Smooth muscle cell (in vitro differentiated cells): ENCODE measurements at regions not wholly inside any gene's neighbourhood (a gene's known extent, or its start where the extent isn't known, plus 50 kb on each side); places are given as distances from the start of the nearest gene placed in this dataset.

Experiments
- DNase-seq: peaks from one replicate; lab custom pipeline; 2025; ENCODE audit not compliant: unreplicated experiment; lab: John Stamatoyannopoulos, UW
- H2AFZ ChIP-seq: fragments of 200-600 bp; sonication (generic); 2 replicates; pipeline ENCODE4 v1.6.0; 2016; ENCODE audit warnings: antibody characterized with exemption, low read depth, mild to moderate bottlenecking
- H3F3A ChIP-seq: fragments of 200-600 bp; sonication (generic); 2 replicates; pipeline ENCODE4 v1.6.0; 2017; ENCODE audit warnings: antibody characterized with exemption, low read depth
- H3K27ac ChIP-seq: fragments of 200-600 bp; sonication (generic); 2 replicates; pipeline ENCODE4 v1.5.1; 2016; ENCODE audit warnings: low read depth, mild to moderate bottlenecking
- H3K27me3 ChIP-seq: fragments of 200-600 bp; sonication (generic); 2 replicates; pipeline ENCODE4 v1.6.1; 2016; ENCODE audit warnings: low read depth, mild to moderate bottlenecking
- H3K36me3 ChIP-seq: fragments of 200-600 bp; sonication (generic); 2 replicates; pipeline ENCODE4 v1.5.1; 2016; ENCODE audit warnings: low read depth
- H3K4me1 ChIP-seq: fragments of 200-600 bp; sonication (generic); 2 replicates; pipeline ENCODE4 v1.5.1; 2016; ENCODE audit warnings: low read depth
- H3K4me2 ChIP-seq: fragments of 200-600 bp; sonication (generic); 2 replicates; pipeline ENCODE4 v1.6.0; 2016; ENCODE audit warnings: mild to moderate bottlenecking
- H3K4me3 ChIP-seq: fragments of 200-600 bp; sonication (generic); 2 replicates; pipeline ENCODE4 v1.5.1; 2016; ENCODE audit warnings: mild to moderate bottlenecking
- H3K79me2 ChIP-seq: fragments of 200-600 bp; sonication (generic); 2 replicates; pipeline ENCODE4 v1.6.0; 2016; ENCODE audit warnings: low read depth, mild to moderate bottlenecking
- H3K9ac ChIP-seq: fragments of 200-600 bp; sonication (generic); 2 replicates; pipeline ENCODE4 v1.6.0; 2016; ENCODE audit warnings: low read depth
- H3K9me3 ChIP-seq: fragments of 200-600 bp; sonication (generic); replicated peaks from 2 replicates; pipeline ENCODE4 v1.5.1; 2016; ENCODE audit warnings: low read depth
- H4K20me1 ChIP-seq: fragments of 200-600 bp; sonication (generic); 2 replicates; pipeline ENCODE4 v1.6.0; 2016; ENCODE audit warnings: low read depth
- WGBS: methylation state at CpG from one replicate; pipeline ENCODE4 v1.1.7; 2016; ENCODE audit warnings: low lambda C conversion rate; 5-methylcytosine and 5-hydroxymethylcytosine counted together
- TF ChIP-seq, protein P1 (sequence below): fragments of 200-600 bp; sonication (generic); IDR thresholded peaks from 2 replicates; pipeline ENCODE4 v1.5.1; 2017; ENCODE audit warnings: borderline replicate concordance, mild to moderate bottlenecking, antibody characterized with exemption; ENCODE audit not compliant: insufficient read depth, poor library complexity, severe bottlenecking

DNA sequence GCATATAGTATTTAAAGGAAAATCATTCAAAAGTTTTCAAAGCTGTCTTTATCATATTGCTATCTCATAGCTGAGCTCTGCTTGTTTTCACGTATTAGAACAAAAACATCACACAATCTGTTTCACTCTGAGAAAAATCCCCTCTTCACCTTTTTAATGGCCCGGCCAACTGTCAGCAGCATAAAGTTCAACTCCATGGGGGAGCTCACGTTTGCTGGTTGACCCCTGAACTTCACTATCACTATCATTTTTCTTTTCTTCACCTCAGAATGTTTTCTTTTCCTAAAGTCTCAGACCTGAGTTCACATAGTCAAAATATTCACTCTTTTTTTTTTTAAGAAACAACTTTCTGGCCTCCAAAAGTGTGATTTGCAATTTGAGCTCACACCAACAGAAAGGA is 374.4 kb upstream of the MARCKS start:
- no peaks in the 10 kb centered on the region for H3K79me2 ChIP-seq
- 80% methylated on average over 3 of the region's 3 CpGs for WGBS
- no peaks in the 10 kb centered on the region for H3K36me3 ChIP-seq
- no peak overlapping the region for H3K4me3 ChIP-seq
- no peaks in the 10 kb centered on the region for H3K4me1 ChIP-seq
- TF ChIP-seq, protein P1, sequence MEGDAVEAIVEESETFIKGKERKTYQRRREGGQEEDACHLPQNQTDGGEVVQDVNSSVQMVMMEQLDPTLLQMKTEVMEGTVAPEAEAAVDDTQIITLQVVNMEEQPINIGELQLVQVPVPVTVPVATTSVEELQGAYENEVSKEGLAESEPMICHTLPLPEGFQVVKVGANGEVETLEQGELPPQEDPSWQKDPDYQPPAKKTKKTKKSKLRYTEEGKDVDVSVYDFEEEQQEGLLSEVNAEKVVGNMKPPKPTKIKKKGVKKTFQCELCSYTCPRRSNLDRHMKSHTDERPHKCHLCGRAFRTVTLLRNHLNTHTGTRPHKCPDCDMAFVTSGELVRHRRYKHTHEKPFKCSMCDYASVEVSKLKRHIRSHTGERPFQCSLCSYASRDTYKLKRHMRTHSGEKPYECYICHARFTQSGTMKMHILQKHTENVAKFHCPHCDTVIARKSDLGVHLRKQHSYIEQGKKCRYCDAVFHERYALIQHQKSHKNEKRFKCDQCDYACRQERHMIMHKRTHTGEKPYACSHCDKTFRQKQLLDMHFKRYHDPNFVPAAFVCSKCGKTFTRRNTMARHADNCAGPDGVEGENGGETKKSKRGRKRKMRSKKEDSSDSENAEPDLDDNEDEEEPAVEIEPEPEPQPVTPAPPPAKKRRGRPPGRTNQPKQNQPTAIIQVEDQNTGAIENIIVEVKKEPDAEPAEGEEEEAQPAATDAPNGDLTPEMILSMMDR = no peak
- DNase-seq = no peak
- H4K20me1 ChIP-seq = no peaks in the 10 kb centered on the region
- H3K9ac ChIP-seq = no peak overlapping the region
- no peak overlapping the region for H2AFZ ChIP-seq
- no peaks in the 10 kb centered on the region for H3F3A ChIP-seq
- H3K4me2 ChIP-seq = no peak overlapping the region
- H3K27me3 ChIP-seq = no peaks in the 10 kb centered on the region
- H3K27ac ChIP-seq = no peak overlapping the region
- H3K9me3 ChIP-seq = no peaks in the 10 kb centered on the region

DNA sequence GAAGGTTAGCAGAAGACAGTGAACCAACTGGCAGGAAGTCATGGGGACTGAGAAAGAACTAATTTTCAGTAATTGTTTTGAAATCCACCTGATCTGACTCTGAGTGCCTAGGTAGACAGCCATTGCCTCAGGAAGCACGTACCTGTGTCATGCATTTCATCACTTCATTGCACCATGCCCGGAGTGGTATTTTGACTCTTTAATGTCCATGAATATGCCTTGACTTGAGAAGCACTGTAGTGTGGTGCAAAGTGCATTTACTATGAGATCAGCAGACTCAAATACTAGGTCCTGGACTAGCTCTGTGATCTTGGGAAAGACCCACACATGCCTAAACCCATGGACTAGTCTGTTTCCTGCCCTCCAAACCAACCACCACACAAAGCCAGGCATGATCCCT is 370.9 kb upstream of the MARCKS start:
- Histone ChIP-seq H3K79me2 (no peaks in the 10 kb centered on the region), H3K9ac (no peak overlapping the region), H2AFZ (no peak overlapping the region), H3K4me1 (no peaks in the 10 kb centered on the region), H3K4me2 (no peak overlapping the region), H3K36me3 (no peaks in the 10 kb centered on the region), H3K9me3 (no peaks in the 10 kb centered on the region), H3K27me3 (no peaks in the 10 kb centered on the region), H4K20me1 (no peaks in the 10 kb centered on the region), H3F3A (no peaks in the 10 kb centered on the region), H3K27ac (no peak overlapping the region), H3K4me3 (no peak overlapping the region)
- 89% methylated on average over 2 of the region's 2 CpGs for WGBS
- TF ChIP-seq, protein P1 = no peak
- DNase-seq = no peak

DNA sequence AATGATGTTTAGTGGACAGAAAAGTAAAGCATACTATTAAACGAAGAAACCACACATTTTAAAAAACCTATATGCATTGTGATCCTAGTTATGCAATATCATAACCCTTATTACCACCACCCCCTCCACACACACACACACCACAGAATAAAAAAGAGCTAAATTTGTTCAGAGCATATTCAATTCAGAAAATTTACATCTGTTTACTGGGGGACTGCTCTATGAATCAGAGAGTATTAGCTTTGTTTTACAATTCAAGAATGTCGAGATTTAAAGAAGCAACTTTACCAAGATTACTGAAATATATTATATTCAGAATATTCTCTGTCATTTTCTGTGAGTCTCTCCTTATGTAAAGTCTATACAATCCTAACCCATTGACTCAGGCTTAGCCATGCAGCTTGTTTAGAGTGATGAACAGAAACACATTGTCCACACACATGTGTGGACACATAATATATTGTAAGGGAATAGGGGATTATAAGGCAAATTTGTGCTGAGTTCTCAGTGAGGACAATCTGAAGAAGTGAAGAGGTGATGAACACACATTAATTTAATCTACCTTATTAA is 369.6 kb upstream of the MARCKS start:
- peak overlapping the region; percentile 4 for H2AFZ ChIP-seq
- no peak for DNase-seq
- H3K79me2 ChIP-seq = no peaks in the 10 kb centered on the region
- no peaks in the 10 kb centered on the region for H3K4me1 ChIP-seq
- TF ChIP-seq, protein P1 = no peak
- WGBS = 78% methylated on average over 2 of the region's 2 CpGs
- H3K27me3 ChIP-seq = no peaks in the 10 kb centered on the region
- no peak overlapping the region for H3K4me3 ChIP-seq
- H4K20me1 ChIP-seq = no peaks in the 10 kb centered on the region
- H3K27ac ChIP-seq = no peak overlapping the region
- no peak overlapping the region for H3K4me2 ChIP-seq
- H3F3A ChIP-seq = no peaks in the 10 kb centered on the region
- no peaks in the 10 kb centered on the region for H3K9me3 ChIP-seq
- H3K9ac ChIP-seq = no peak overlapping the region
- H3K36me3 ChIP-seq = no peaks in the 10 kb centered on the region

DNA sequence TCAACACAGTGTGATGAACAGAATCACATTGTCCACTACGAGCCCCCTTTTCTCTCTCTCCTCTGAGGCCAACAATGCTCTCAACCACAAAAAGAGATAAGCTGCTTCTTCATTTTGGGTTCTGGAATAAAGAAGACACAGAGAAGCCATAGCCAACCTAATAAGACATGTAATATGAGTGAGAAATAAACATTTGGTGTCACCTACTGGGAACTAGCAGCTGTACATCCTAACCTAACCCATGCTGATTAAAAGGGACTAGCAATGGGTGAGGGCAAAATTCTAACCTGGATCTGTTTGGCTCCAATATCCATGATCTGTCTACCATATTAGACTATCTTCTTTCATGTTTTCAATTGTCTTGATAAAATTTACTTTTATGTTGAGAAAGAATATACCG is 369.1 kb upstream of the MARCKS start:
- no peak for DNase-seq
- Histone ChIP-seq H3K79me2 (no peaks in the 10 kb centered on the region), H4K20me1 (no peaks in the 10 kb centered on the region), H3K27ac (no peak overlapping the region), H3K27me3 (no peaks in the 10 kb centered on the region), H3K36me3 (no peaks in the 10 kb centered on the region), H3K9ac (no peak overlapping the region), H3K4me1 (no peaks in the 10 kb centered on the region), H3F3A (no peaks in the 10 kb centered on the region), H2AFZ (peak overlapping the region; percentile 4), H3K4me2 (no peak overlapping the region), H3K4me3 (no peak overlapping the region), H3K9me3 (no peaks in the 10 kb centered on the region)
- WGBS = 81% methylated on average over 2 of the region's 2 CpGs
- TF ChIP-seq, protein P1 = no peak
